ENCODE measurements at regions not wholly inside any gene's neighbourhood (a gene's known extent, or its start where the extent isn't known, plus 50 kb on each side); places are given as distances from the start of the nearest gene placed in this dataset.

DNA sequence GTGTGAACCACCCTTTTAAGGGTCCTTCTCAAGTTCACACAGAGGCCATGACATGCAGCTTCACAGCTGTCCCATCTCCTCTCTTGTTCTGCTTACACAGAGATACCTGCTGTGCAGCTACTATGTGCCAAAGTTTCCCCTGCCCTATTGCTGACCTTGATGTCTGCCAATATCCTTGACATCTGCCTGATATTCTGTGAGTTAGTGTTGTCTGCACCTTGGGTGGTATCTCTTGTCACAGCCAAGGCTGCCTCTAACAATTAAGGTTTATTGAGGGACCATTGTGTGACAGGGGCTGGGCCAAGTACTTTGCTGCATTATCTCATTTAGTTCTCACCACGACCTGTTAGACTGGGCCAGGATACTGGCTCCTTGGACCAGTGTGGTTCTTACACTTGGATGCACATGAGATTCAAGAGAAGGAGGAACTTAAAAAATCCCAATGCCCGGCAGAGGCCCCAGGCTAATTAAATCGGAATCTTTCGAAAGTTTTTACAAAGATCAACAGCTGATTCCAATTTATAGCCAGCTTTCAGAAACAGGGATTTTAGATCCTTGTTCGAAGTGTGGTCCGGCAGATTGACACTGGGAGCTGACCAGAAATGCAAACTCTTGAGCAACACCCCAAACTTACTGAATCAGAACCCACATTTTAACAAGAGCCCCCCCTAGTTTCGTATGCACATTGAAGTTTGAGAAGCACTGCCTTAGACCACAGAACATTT is 178.6 kb downstream of the SATB1 start:
- H3K36me3 Mint-ChIP-seq (ENCODE audit: insufficient read depth): no peaks in the 10 kb centered on the region
- TF ChIP-seq, protein P1, sequence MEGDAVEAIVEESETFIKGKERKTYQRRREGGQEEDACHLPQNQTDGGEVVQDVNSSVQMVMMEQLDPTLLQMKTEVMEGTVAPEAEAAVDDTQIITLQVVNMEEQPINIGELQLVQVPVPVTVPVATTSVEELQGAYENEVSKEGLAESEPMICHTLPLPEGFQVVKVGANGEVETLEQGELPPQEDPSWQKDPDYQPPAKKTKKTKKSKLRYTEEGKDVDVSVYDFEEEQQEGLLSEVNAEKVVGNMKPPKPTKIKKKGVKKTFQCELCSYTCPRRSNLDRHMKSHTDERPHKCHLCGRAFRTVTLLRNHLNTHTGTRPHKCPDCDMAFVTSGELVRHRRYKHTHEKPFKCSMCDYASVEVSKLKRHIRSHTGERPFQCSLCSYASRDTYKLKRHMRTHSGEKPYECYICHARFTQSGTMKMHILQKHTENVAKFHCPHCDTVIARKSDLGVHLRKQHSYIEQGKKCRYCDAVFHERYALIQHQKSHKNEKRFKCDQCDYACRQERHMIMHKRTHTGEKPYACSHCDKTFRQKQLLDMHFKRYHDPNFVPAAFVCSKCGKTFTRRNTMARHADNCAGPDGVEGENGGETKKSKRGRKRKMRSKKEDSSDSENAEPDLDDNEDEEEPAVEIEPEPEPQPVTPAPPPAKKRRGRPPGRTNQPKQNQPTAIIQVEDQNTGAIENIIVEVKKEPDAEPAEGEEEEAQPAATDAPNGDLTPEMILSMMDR (IDR thresholded peaks at IDR 0.05; ENCODE audit: unreplicated experiment): no peak
- no peak overlapping the region for H3K27ac Mint-ChIP-seq
- no peak for DNase-seq (ENCODE audit: low spot score, unreplicated experiment)
- H3K4me3 Mint-ChIP-seq (ENCODE audit: low read depth): no peak overlapping the region
- H3K27me3 Mint-ChIP-seq: no peaks in the 10 kb centered on the region
- no peaks in the 10 kb centered on the region for H3K9me3 Mint-ChIP-seq (ENCODE audit: low read depth)
- H3K4me1 Mint-ChIP-seq (ENCODE audit: low read depth): peaks cover 20% of the 10 kb centered on the region

- DNase-seq (ENCODE audit: low spot score, unreplicated experiment): no peak
- Mint-ChIP-seq H3K27me3 (no peaks in the 10 kb centered on the region), H3K4me1 (ENCODE audit: low read depth) (peaks cover 20% of the 10 kb centered on the region), H3K9me3 (ENCODE audit: low read depth) (no peaks in the 10 kb centered on the region), H3K4me3 (ENCODE audit: low read depth) (no peak overlapping the region), H3K36me3 (ENCODE audit: insufficient read depth) (no peaks in the 10 kb centered on the region), H3K27ac (no peak overlapping the region)
- TF ChIP-seq, protein P1 (IDR thresholded peaks at IDR 0.05; ENCODE audit: unreplicated experiment): no peak
Observed at GRCh38 chr3:18245721-18246120, 179.4 kb downstream of the SATB1 start.

GRCh38 chr3:18241837-18242236 is 183.3 kb downstream of the SATB1 start:
- Mint-ChIP-seq H3K9me3 (ENCODE audit: low read depth) (no peaks in the 10 kb centered on the region), H3K36me3 (ENCODE audit: insufficient read depth) (no peaks in the 10 kb centered on the region), H3K27me3 (no peaks in the 10 kb centered on the region), H3K4me1 (ENCODE audit: low read depth) (peaks cover 15% of the 10 kb centered on the region), H3K4me3 (ENCODE audit: low read depth) (no peak overlapping the region), H3K27ac (no peak overlapping the region)
- TF ChIP-seq, protein P1 (IDR thresholded peaks at IDR 0.05; ENCODE audit: unreplicated experiment): no peak
- DNase-seq (ENCODE audit: low spot score, unreplicated experiment): no peak

DNA sequence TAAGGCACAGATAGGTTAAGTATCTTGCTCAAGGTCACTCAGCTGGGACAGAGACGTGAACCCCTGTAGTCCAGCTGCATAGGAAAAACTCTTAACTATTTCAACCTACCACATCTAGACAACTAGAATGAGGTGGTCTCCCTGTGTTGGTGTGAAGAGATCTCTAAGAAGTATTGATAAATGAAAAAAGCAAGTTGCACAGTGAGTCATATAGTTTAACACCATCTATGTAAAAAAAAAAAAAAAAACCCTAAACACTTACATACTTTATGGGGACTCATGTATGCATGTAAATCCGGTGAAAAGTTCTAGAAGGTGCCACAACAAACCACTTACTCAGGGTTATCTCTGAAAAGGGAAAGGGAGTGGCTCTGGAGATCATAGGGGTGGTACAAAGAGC is 185.5 kb downstream of the SATB1 start:
- DNase-seq (ENCODE audit: low spot score, unreplicated experiment): no peak
- H3K36me3 Mint-ChIP-seq (ENCODE audit: insufficient read depth): no peaks in the 10 kb centered on the region
- TF ChIP-seq, protein P1 (IDR thresholded peaks at IDR 0.05; ENCODE audit: unreplicated experiment): no peak
- H3K4me1 Mint-ChIP-seq (ENCODE audit: low read depth): peaks cover 21% of the 10 kb centered on the region
- H3K27me3 Mint-ChIP-seq: no peaks in the 10 kb centered on the region
- H3K4me3 Mint-ChIP-seq (ENCODE audit: low read depth): no peak overlapping the region
- no peak overlapping the region for H3K27ac Mint-ChIP-seq
- no peaks in the 10 kb centered on the region for H3K9me3 Mint-ChIP-seq (ENCODE audit: low read depth)

- Mint-ChIP-seq H3K9me3 (ENCODE audit: low read depth) (no peaks in the 10 kb centered on the region), H3K27ac (no peak overlapping the region), H3K27me3 (peaks cover 2% of the 10 kb centered on the region), H3K36me3 (ENCODE audit: insufficient read depth) (no peaks in the 10 kb centered on the region), H3K4me1 (ENCODE audit: low read depth) (peaks cover 28% of the 10 kb centered on the region), H3K4me3 (ENCODE audit: low read depth) (no peak overlapping the region)
- TF ChIP-seq, protein P1 (IDR thresholded peaks at IDR 0.05; ENCODE audit: unreplicated experiment): no peak
- DNase-seq (ENCODE audit: low spot score, unreplicated experiment): no peak
Observed at GRCh38 chr3:18238746-18239331, 186.3 kb downstream of the SATB1 start.

Measured in progenitor cell of endocrine pancreas (in vitro differentiated cells).